ENCODE measurements at regions not wholly inside any gene's neighbourhood (a gene's known extent, or its start where the extent isn't known, plus 50 kb on each side); places are given as distances from the start of the nearest gene placed in this dataset.
"Not testable (repeated sequence)": the region's sequence is repeated elsewhere in the genome, so short reads cannot be mapped to it uniquely, and the experiment has no call there.

DNA sequence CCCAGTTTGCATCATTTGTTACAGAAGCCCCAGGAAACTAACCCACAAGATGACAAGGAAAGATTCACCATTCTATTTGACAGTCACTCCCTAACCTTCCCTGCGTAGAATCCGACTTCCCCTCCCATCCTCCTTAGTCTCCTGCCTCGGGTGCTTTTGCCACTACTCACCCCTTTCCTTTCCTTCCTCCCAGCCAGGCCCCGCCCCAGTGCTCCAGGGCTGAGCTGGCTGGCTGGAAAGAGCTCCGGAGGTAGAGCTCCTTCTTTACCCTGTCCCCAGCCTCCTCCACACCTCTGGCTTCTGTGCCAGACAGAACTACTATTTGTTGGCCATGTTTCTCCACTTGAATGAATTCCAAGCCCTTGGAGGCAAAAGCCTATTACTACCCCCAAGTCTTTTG lies 317.6 kb upstream of the NCKAP5 start:
- no peak for DNase-seq
- intact Hi-C loops (cut with DNase I) = loop anchor here (10.0 kb wide), 1 partner anchor 529 kb away; no protein-coding TSS in a partner anchor

DNA sequence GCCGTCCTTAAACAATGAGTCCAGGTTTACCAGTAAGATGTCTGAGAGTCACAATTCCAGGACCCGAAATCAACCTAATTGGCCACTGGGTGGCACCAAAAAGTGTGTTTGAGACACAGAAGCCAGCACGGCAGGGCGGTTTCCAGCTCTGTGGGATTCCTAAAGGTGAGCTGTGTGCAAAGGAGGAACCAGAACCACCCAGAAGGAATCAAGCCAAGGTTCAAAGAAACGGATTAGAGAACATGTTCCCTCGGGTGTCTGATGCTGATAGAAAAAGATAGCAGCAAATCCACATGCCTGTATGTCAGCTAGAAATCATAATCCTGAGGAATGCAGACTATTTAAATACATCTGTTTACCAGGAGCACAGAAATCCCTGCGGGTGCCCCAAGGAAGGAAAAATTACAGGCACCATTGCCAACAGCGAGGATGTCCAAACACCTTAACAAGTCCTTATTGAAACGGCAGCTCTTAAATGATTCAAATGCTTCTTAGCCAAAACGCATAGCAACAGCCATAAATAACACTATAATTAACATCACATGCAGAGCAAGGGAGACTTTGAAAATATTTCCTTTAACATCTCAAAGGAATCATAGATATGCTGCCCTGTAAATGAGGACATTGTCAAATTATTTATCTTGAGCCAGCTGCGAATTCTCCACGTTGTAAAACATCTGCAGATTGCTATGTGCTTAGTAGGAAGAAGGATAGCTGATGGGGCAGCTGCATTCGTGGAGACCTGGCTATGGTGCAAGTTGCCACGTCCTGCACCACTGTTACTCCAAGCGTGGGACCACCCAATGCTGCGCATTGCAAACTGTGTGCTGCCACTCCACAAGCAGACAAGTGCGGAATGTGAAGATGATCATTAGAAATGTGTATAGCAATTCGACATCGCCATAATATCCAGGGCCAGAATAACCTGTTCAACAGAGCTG lies 318.7 kb upstream of the NCKAP5 start:
- peak; percentile 68 to 92 (median 82) for DNase-seq
- intact Hi-C loops (cut with DNase I) = loop anchor here (10.0 kb wide), 1 partner anchor 528 kb away; no protein-coding TSS in a partner anchor

DNA sequence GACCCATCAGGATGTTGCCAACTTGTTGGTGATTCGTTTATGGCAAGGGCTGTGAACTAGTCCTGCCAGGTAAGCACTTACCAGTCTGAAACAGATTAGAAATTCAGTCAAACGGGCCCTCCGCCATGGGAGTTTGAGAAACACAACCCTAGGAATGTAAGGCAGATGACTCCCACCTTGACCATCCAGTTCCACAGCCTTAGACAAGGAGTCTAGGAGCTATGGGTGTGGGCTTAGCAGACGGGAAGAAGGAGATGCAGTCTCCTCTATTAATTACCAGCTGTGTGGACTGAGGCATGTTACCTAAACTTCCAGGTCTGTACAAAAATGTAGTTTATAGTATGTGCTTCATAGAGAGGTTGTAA lies 319.4 kb upstream of the NCKAP5 start:
- DNase-seq = no peak
- intact Hi-C loops (cut with DNase I) = loop anchor here (10.0 kb wide), 1 partner anchor 527 kb away; no protein-coding TSS in a partner anchor

DNA sequence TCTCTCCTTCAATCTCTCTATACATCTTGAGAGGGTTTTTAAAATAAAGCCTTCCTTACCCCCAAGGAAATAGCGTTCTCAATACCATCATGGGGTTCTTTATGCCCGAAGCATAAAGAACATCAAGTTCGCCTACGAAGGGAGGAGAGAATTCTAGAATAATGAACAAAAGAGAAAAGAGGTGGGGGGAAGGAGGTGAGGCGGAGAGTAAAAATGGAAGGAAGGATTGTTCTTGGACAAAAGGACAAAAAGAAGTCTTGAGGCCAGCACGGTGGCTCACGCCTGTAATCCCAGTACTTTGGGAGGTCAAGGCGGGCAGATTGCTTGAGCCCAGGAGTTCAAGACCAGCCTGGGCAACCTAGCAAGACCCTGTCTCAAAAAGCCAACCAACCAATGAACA lies 319.8 kb upstream of the NCKAP5 start:
- intact Hi-C loops (cut with DNase I) = loop anchor here (10.0 kb wide), 1 partner anchor 527 kb away; no protein-coding TSS in a partner anchor
- no peak for DNase-seq

GRCh38 chr2:133888621-133889219 lies 320.5 kb upstream of the NCKAP5 start:
- intact Hi-C loops (cut with DNase I) = loop anchor here (10.0 kb wide), 1 partner anchor 526 kb away; no protein-coding TSS in a partner anchor
- DNase-seq = no peak

- intact Hi-C loops (cut with DNase I) = no loop called here
Measured at GRCh38 chr2:133892352-133892913, 324.2 kb upstream of the NCKAP5 start.

DNA sequence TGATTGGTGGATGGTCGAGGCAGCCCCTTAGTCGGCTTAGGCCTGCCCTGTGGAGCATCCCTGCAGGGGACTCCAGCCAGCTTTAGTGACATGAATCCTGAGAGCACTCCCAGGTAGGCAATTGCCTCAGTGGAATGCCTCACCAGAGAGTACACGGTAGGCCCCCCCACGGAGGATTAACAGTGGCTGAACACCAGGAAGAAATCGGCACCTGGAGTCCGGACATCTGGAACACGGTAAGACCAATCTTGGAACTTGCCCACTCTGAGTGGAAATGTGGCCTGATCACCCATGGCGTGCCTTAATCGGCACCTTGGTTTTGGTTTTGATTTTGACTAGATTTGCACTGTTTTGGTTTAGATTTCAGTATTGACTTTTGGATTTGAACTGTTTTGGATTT lies 326.2 kb upstream of the NCKAP5 start:
- DNase-seq = no peak

More at GRCh38 chr2:133892352-133892913, 324.2 kb upstream of the NCKAP5 start:
- no peak for DNase-seq

GRCh38 chr2:133897838-133898237 lies 329.6 kb upstream of the NCKAP5 start:
- intact Hi-C loops (cut with DNase I); DNase-seq: not testable (repeated sequence)

More for the DNA sequence above, 326.2 kb upstream of the NCKAP5 start:
- intact Hi-C loops (cut with DNase I) = no loop called here

GRCh38 chr2:133900909-133901308 lies 332.6 kb upstream of the NCKAP5 start:
- intact Hi-C loops (cut with DNase I) = no loop called here
- no peak for DNase-seq

DNA sequence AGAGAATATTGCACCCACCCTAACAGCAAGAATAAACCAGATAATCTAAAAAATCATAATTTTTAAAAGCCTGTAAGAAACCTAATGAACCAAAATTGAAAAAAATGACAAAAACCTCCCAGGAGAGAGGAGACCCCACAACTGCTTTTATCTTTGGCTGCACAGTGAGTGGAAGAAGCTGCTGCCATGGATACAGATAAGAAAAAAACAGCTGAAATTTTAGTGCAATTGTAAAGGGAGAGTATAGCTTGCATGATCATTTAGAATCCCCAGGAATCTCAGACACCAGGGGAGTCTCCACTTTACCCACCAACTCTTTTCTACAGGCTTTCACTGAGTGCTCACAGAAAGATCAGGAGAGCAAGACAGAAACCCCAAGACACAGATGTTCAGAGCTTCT lies 338.1 kb upstream of the NCKAP5 start:
- no peak for DNase-seq
- intact Hi-C loops (cut with DNase I) = no loop called here

DNA sequence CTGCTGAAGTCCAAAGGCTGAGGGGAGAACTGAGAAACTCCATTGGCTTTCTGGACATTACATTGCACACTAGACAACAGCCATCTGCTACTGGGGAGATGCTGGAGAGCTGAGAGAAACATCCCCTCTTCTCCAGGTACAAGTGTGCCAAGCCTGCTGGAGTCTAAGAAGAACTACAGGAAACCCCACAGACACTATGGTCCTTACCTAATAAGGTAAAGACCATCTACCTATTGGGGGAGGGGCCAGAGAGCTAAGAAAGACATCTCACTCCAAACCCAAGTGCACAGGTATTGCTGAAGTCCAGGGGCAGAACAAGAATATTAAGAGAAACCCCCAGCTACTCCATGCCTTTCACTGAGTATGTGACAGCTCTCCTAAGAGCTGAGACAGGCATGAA lies 338.7 kb upstream of the NCKAP5 start:
- intact Hi-C loops (cut with DNase I) = no loop called here
- no peak for DNase-seq

DNA sequence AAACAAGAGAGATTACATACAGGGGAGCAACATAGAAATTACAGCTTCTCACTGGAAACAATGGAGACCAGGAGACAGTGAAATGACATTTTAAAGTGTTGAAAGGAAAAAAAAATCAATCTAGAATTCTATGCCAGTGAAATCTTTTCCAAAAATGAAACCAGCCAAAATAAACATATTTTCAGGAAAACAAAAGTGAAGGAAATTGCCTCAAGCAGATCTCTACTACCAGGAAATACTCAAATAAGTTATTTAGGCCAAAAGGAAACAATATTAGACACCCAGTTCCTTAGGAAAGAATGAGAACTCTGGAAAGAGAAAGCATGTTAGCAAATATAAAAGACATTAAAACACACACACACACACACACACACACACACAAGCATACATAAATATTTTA lies 339.9 kb upstream of the NCKAP5 start:
- no peak for DNase-seq
- intact Hi-C loops (cut with DNase I) = no loop called here

DNA sequence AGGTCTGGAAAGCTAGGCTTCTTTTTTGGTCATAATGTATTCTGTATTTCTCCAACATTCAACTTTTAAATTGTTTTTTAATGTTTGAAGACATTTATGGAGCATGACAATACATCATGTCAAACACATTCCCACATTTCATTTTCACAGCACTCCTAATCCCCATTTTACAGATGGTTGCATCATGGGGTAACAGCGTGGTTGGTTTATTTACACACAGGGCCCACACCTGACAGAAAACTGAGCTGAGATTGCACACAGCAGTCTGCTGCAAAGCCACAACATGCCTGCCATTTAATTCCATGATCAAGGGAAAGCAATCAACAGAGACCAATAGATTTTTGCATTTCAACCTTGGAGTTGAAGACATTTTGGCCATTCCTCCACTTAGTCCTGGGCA lies 335.7 kb upstream of the MGAT5 start:
- intact Hi-C loops (cut with DNase I) = no loop called here
- no peak for DNase-seq

GRCh38 chr2:133919285-133919684 lies 334.6 kb upstream of the MGAT5 start:
- no peak for DNase-seq

GRCh38 chr2:133927894-133928293 lies 326.0 kb upstream of the MGAT5 start:
- intact Hi-C loops (cut with DNase I) = no loop called here
- no peak for DNase-seq

More at GRCh38 chr2:133919285-133919684, 334.6 kb upstream of the MGAT5 start:
- intact Hi-C loops (cut with DNase I) = no loop called here

DNA sequence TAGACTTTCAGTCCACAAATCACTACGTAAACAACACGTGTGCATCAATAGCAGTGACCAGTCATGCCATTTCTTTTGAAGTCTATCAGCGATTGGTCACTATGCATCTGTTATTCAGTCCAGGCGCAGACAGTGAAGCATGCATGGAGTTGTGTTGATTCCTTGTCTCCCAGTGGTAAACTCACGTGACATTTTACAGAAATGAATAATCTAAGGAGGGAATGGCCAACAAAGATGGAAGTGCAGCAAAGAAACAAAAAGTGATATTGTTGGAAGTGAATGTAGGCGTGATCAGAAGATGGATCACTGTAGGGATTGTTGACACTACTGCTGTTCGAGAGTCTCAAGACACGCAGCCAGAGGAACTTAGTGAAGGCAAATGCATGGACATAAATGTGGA lies 317.8 kb upstream of the MGAT5 start:
- intact Hi-C loops (cut with DNase I) = no loop called here
- no peak for DNase-seq

GRCh38 chr2:133936601-133937000 lies 317.3 kb upstream of the MGAT5 start:
- intact Hi-C loops (cut with DNase I) = no loop called here
- DNase-seq = no peak

- DNase-seq = no peak
- intact Hi-C loops (cut with DNase I) = no loop called here
Measured at GRCh38 chr2:133937669-133938068, 316.2 kb upstream of the MGAT5 start.

DNA sequence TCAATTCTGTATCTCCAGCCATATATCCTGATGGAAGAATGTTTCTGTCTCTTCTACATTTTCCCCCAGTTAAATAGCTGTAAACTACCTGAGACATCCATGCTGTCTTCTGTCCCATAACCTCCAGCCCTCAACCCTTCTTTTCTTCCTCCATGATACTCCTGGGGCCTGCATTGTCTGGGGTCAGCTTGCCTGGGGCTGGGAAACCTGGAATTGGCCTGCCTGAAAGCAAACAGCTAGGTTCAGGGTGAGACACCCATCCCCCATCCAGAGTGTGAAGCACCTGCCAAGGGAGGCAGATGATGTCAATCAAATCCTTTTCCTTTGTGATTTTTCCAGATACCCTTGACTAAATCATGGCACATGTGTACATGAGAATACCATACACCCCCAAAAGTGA lies 313.7 kb upstream of the MGAT5 start:
- no peak for DNase-seq
- intact Hi-C loops (cut with DNase I) = no loop called here

- DNase-seq = no peak
- intact Hi-C loops (cut with DNase I) = no loop called here
Measured at GRCh38 chr2:133941666-133942065, 312.2 kb upstream of the MGAT5 start.

Measured in head of caudate nucleus (tissue), 42 donors.